ENCODE measurements at regions not wholly inside any gene's neighbourhood (a gene's known extent, or its start where the extent isn't known, plus 50 kb on each side); places are given as distances from the start of the nearest gene placed in this dataset.

- TF ChIP-seq NFYB (CRISPR knock-in tag; conservative IDR thresholded peaks at IDR 0.05; ENCODE audit: low read depth) (no peak), CTCF (IDR thresholded peaks at IDR 0.05) (no peak), SP1 (CRISPR knock-in tag; conservative IDR thresholded peaks at IDR 0.05) (no peak), E2F1 (CRISPR knock-in tag; IDR thresholded peaks at IDR 0.05) (no peak)
- TF ChIP-seq, protein P1, sequence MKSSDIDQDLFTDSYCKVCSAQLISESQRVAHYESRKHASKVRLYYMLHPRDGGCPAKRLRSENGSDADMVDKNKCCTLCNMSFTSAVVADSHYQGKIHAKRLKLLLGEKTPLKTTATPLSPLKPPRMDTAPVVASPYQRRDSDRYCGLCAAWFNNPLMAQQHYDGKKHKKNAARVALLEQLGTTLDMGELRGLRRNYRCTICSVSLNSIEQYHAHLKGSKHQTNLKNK (CRISPR knock-in tag; IDR thresholded peaks at IDR 0.05): no peak
These were observed 896.9 kb downstream of the CCSER2 start for GRCh38 chr10:85225311-85225710.

Data from WTC11 (cell line).